Neural cell (in vitro differentiated cells): ENCODE measurements at regions not wholly inside any gene's neighbourhood (a gene's known extent, or its start where the extent isn't known, plus 50 kb on each side); places are given as distances from the start of the nearest gene placed in this dataset.

Experiments used
- H2AFZ ChIP-seq: fragments of 200-600, 300-800 bp; sonication (generic), shearing (Covaris generic); 2 replicates; pipeline ENCODE4 v1.6.0; 2014; ENCODE audit warnings: low read depth, mild to moderate bottlenecking, antibody characterized with exemption, low read length, moderate library complexity
- H3F3A ChIP-seq: fragments of 200-600 bp; shearing (Covaris generic); 2 replicates; pipeline ENCODE4 v1.6.1; 2016; ENCODE audit warnings: mild to moderate bottlenecking, moderate library complexity, mixed read lengths, antibody characterized with exemption, low read length; ENCODE audit not compliant: insufficient read depth, poor library complexity, severe bottlenecking
- H3K27ac ChIP-seq: fragments of 200-600, 300-800 bp; sonication (generic), shearing (Covaris generic); 2 replicates; pipeline ENCODE4 v1.5.1; 2014; ENCODE audit warnings: mild to moderate bottlenecking, low read length, moderate library complexity
- H3K27me3 ChIP-seq: fragments of 300-800, 200-600 bp; sonication (generic), shearing (Covaris generic); 2 replicates; pipeline ENCODE4 v1.6.0; 2014; ENCODE audit warnings: mild to moderate bottlenecking, low read depth, low read length, moderate library complexity; ENCODE audit not compliant: insufficient read depth
- H3K36me3 ChIP-seq: fragments of 300-800, 200-600 bp; sonication (generic), shearing (Covaris generic); 2 replicates; pipeline ENCODE4 v1.5.1; 2014; ENCODE audit warnings: mild to moderate bottlenecking, antibody characterized with exemption, low read length, moderate library complexity; ENCODE audit not compliant: insufficient read depth
- H3K4me2 ChIP-seq: fragments of 300-800, 200-600 bp; sonication (generic), shearing (Covaris generic); 2 replicates; pipeline ENCODE4 v1.6.0; 2014; ENCODE audit warnings: mild to moderate bottlenecking, low read length
- H3K4me3 ChIP-seq: fragments of 300-800, 200-600 bp; sonication (generic), shearing (Covaris generic); 2 replicates; pipeline ENCODE4 v1.5.1; 2014; ENCODE audit warnings: mild to moderate bottlenecking, low read length, moderate library complexity
- H3K79me2 ChIP-seq: fragments of 200-600 bp; shearing (Covaris generic); replicated peaks from 2 replicates; pipeline ENCODE4 v1.6.0; 2014; ENCODE audit warnings: mild to moderate bottlenecking, low read length, moderate library complexity; ENCODE audit not compliant: insufficient read depth
- H3K9ac ChIP-seq: fragments of 300-800, 200-600 bp; sonication (generic), shearing (Covaris generic); 2 replicates; pipeline ENCODE4 v1.6.1; 2016; ENCODE audit warnings: mild to moderate bottlenecking, low read length, mixed read lengths
- H3K9me2 ChIP-seq: fragments of 200-600 bp; shearing (Covaris generic); 2 replicates; pipeline ENCODE4 v1.6.1; 2016; ENCODE audit warnings: mild to moderate bottlenecking, low read length, mixed read lengths; ENCODE audit not compliant: insufficient read depth
- H3K9me3 ChIP-seq: fragments of 200-600, 300-800 bp; sonication (generic), shearing (Covaris generic); 2 replicates; pipeline ENCODE4 v1.6.1; 2016; ENCODE audit warnings: mild to moderate bottlenecking, mixed run types, low read length, moderate library complexity, mixed read lengths
- H4K20me1 ChIP-seq: fragments of 200-600 bp; shearing (Covaris generic); 2 replicates; pipeline ENCODE4 v1.6.1; 2016; ENCODE audit warnings: mild to moderate bottlenecking, mixed run types; ENCODE audit not compliant: insufficient read depth
- EP300 ChIP-seq: fragments of 450-650 bp; conservative IDR thresholded peaks from 2 replicates; pipeline ENCODE4 v1.6.1; 2014; ENCODE audit warnings: antibody characterized with exemption, mild to moderate bottlenecking, moderate library complexity; ENCODE audit not compliant: poor library complexity, severe bottlenecking
- EZH2 ChIP-seq: fragments of 200-600, 300-800 bp; shearing (Covaris generic), sonication (generic); IDR thresholded peaks from 2 replicates; pipeline ENCODE4 v1.6.1; 2014; ENCODE audit warnings: antibody characterized with exemption, low read length, borderline replicate concordance, mild to moderate bottlenecking; ENCODE audit not compliant: insufficient read depth, poor library complexity, severe bottlenecking
- MXI1 ChIP-seq: fragments of 450-650 bp; conservative IDR thresholded peaks from 2 replicates; pipeline ENCODE4 v1.6.1; 2014; ENCODE audit warnings: antibody characterized with exemption, mild to moderate bottlenecking; ENCODE audit not compliant: poor library complexity, severe bottlenecking
- POLR2AphosphoS5 ChIP-seq: IDR thresholded peaks from 2 replicates; pipeline ENCODE4 v1.6.1; 2012
- RAD21 ChIP-seq: fragments of 450-650 bp; conservative IDR thresholded peaks from 2 replicates; pipeline ENCODE4 v1.6.1; 2014; ENCODE audit warnings: antibody characterized with exemption, mild to moderate bottlenecking, moderate library complexity
- SMC3 ChIP-seq: fragments of 450-650 bp; conservative IDR thresholded peaks from 2 replicates; pipeline ENCODE4 v1.6.1; 2014; ENCODE audit warnings: antibody characterized with exemption, mild to moderate bottlenecking, moderate library complexity; ENCODE audit not compliant: poor library complexity
- TAF1 ChIP-seq: IDR thresholded peaks from 2 replicates; pipeline ENCODE4 v1.6.1; 2012; ENCODE audit warnings: low read depth
- TF ChIP-seq, protein P1 (sequence below): fragments of 450-650 bp; IDR thresholded peaks from 2 replicates; pipeline ENCODE4 v1.5.1; 2014; ENCODE audit warnings: antibody characterized with exemption, mild to moderate bottlenecking, moderate library complexity; ENCODE audit not compliant: poor library complexity, severe bottlenecking
- TF ChIP-seq, protein P2 (sequence below): IDR thresholded peaks from 2 replicates; pipeline ENCODE4 v1.6.1; 2012; ENCODE audit warnings: borderline replicate concordance

DNA sequence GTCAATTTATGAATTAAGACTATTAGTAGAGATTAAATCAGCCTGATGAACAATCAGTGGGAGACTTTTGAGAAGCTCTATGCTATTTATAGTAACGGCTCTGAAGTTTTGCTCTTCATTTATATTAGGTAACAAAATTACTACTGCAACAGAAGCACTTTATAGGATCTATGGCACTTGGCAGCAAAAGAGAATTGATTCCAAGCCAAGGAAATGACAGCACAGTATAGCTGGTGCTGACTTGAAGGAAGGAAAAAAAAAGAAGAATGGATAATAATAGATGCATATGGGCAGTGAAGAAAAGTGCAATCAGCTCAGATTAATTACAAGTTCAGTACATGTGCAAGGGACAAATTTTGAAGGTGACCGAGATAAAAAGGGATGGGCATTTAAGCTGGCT lies 228.2 kb upstream of the PPFIA2 start:
- H3K79me2 ChIP-seq: no peaks in the 10 kb centered on the region
- no peaks in the 10 kb centered on the region for H3K36me3 ChIP-seq
- no peaks in the 10 kb centered on the region for H3K27me3 ChIP-seq
- peak overlapping the region; percentile 18 for H3K27ac ChIP-seq
- H3K4me3 ChIP-seq: no peak overlapping the region
- no peaks in the 10 kb centered on the region for H4K20me1 ChIP-seq
- H3F3A ChIP-seq: no peaks in the 10 kb centered on the region
- no peaks in the 10 kb centered on the region for H3K9me2 ChIP-seq
- peak overlapping the region; percentile 1 for H2AFZ ChIP-seq
- H3K9ac ChIP-seq: no peak overlapping the region
- H3K4me2 ChIP-seq: no peak overlapping the region
- no peak for TF ChIP-seq EZH2
- TF ChIP-seq, protein P1, sequence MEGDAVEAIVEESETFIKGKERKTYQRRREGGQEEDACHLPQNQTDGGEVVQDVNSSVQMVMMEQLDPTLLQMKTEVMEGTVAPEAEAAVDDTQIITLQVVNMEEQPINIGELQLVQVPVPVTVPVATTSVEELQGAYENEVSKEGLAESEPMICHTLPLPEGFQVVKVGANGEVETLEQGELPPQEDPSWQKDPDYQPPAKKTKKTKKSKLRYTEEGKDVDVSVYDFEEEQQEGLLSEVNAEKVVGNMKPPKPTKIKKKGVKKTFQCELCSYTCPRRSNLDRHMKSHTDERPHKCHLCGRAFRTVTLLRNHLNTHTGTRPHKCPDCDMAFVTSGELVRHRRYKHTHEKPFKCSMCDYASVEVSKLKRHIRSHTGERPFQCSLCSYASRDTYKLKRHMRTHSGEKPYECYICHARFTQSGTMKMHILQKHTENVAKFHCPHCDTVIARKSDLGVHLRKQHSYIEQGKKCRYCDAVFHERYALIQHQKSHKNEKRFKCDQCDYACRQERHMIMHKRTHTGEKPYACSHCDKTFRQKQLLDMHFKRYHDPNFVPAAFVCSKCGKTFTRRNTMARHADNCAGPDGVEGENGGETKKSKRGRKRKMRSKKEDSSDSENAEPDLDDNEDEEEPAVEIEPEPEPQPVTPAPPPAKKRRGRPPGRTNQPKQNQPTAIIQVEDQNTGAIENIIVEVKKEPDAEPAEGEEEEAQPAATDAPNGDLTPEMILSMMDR: no peak
- TF ChIP-seq SMC3: no peak
- TF ChIP-seq, protein P2, sequence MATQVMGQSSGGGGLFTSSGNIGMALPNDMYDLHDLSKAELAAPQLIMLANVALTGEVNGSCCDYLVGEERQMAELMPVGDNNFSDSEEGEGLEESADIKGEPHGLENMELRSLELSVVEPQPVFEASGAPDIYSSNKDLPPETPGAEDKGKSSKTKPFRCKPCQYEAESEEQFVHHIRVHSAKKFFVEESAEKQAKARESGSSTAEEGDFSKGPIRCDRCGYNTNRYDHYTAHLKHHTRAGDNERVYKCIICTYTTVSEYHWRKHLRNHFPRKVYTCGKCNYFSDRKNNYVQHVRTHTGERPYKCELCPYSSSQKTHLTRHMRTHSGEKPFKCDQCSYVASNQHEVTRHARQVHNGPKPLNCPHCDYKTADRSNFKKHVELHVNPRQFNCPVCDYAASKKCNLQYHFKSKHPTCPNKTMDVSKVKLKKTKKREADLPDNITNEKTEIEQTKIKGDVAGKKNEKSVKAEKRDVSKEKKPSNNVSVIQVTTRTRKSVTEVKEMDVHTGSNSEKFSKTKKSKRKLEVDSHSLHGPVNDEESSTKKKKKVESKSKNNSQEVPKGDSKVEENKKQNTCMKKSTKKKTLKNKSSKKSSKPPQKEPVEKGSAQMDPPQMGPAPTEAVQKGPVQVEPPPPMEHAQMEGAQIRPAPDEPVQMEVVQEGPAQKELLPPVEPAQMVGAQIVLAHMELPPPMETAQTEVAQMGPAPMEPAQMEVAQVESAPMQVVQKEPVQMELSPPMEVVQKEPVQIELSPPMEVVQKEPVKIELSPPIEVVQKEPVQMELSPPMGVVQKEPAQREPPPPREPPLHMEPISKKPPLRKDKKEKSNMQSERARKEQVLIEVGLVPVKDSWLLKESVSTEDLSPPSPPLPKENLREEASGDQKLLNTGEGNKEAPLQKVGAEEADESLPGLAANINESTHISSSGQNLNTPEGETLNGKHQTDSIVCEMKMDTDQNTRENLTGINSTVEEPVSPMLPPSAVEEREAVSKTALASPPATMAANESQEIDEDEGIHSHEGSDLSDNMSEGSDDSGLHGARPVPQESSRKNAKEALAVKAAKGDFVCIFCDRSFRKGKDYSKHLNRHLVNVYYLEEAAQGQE: no peak
- TF ChIP-seq POLR2AphosphoS5: no peak
- H3K9me3 ChIP-seq: no peaks in the 10 kb centered on the region

DNA sequence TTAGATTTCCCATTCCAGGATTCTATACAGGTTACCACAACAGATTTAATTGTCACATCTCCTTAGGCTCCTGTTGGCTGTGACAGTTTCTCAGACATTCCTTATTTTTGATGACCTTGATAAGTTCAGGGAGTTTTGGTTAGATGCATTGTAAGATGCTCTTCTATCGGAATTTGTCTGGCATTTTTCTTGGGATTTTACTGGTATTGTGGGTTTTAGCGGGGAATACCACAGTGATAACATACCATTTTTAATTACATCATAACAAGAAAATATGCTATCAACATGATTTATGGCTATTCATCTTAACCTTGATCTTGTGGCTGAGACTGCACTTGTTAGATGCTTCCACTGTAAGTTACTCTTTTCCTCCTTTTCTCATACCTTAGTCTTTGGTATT lies 217.5 kb upstream of the PPFIA2 start:
- Histone ChIP-seq H4K20me1 (no peaks in the 10 kb centered on the region), H3K27ac (no peak overlapping the region), H3K9ac (no peak overlapping the region), H3K9me2 (no peaks in the 10 kb centered on the region), H3K9me3 (no peaks in the 10 kb centered on the region), H3K4me2 (no peak overlapping the region), H3F3A (no peaks in the 10 kb centered on the region), H3K79me2 (no peaks in the 10 kb centered on the region), H3K36me3 (no peaks in the 10 kb centered on the region), H3K27me3 (no peaks in the 10 kb centered on the region), H2AFZ (no peak overlapping the region), H3K4me3 (no peak overlapping the region)
- TF ChIP-seq, protein P2: no peak
- TF ChIP-seq, protein P1: no peak
- TF ChIP-seq TAF1 (no peak), EZH2 (no peak), RAD21 (no peak), SMC3 (no peak), MXI1 (no peak), POLR2AphosphoS5 (no peak), EP300 (no peak)
